ENCODE measurements at regions not wholly inside any gene's neighbourhood (a gene's known extent, or its start where the extent isn't known, plus 50 kb on each side); places are given as distances from the start of the nearest gene placed in this dataset.

GRCh38 chr4:58679886-58680285, 1569.7 kb upstream of the IGFBP7 start:
- H3K36me3 ChIP-seq (ENCODE audit: control insufficient read depth in 2 of 2, insufficient read depth in 1 of 2, low read length in 2 of 2): no peaks in the 10 kb centered on the region
- ChIA-PET POLR2A (no interaction called here), CTCF (no interaction called here)
- H3K4me3 ChIP-seq (ENCODE audit: low read depth, low read length): no peak overlapping the region
- H3K9me3 ChIP-seq (ENCODE audit: control insufficient read depth, insufficient read depth, low read depth, low read length): no peaks in the 10 kb centered on the region
- no peak overlapping the region for H3K27ac ChIP-seq (ENCODE audit: extremely low read depth, low read depth, low read length)
- H3K4me1 ChIP-seq (ENCODE audit: control insufficient read depth, insufficient read depth, low read length): no peaks in the 10 kb centered on the region
- TF ChIP-seq ZNF518A (tag by site-specific recombination; conservative IDR thresholded peaks at IDR 0.05; ENCODE audit: low read depth): no peak
- no peak for TF ChIP-seq ELK4 (IDR thresholded peaks at IDR 0.05; ENCODE audit: borderline replicate concordance, low read depth, low read length)
- TF ChIP-seq MZF1 (tag by site-specific recombination; IDR thresholded peaks at IDR 0.05; ENCODE audit: borderline replicate concordance): no peak
- TF ChIP-seq ZSCAN16 (tag by site-specific recombination; IDR thresholded peaks at IDR 0.05): no peak
- no peak for TF ChIP-seq ZFP3 (tag by site-specific recombination; IDR thresholded peaks at IDR 0.05; ENCODE audit: low read depth)
- TF ChIP-seq ZNF555 (tag by site-specific recombination; conservative IDR thresholded peaks at IDR 0.05): no peak
- no peak for TF ChIP-seq ZNF549 (tag by site-specific recombination; IDR thresholded peaks at IDR 0.05)
- no peak for TF ChIP-seq HOXD13 (CRISPR knock-in tag; IDR thresholded peaks at IDR 0.05; ENCODE audit: borderline replicate concordance)
- TF ChIP-seq ZNF747 (tag by site-specific recombination; IDR thresholded peaks at IDR 0.05): no peak
- TF ChIP-seq ZNF48 (tag by site-specific recombination; IDR thresholded peaks at IDR 0.05): no peak
- no peak for TF ChIP-seq FEZF1 (tag by site-specific recombination; IDR thresholded peaks at IDR 0.05)
- TF ChIP-seq ZNF394 (tag by site-specific recombination; IDR thresholded peaks at IDR 0.05; ENCODE audit: borderline replicate concordance): no peak
- TF ChIP-seq ZNF423 (tag by site-specific recombination; IDR thresholded peaks at IDR 0.05): no peak
- TF ChIP-seq ZNF777 (tag by site-specific recombination; IDR thresholded peaks at IDR 0.05; ENCODE audit: borderline replicate concordance): no peak
- TF ChIP-seq ZIC2 (tag by site-specific recombination; IDR thresholded peaks at IDR 0.05): no peak
- no peak for TF ChIP-seq ZNF626 (tag by site-specific recombination; IDR thresholded peaks at IDR 0.05)
- TF ChIP-seq ZNF148 (tag by site-specific recombination; IDR thresholded peaks at IDR 0.05; ENCODE audit: borderline replicate concordance): no peak
- no peak for TF ChIP-seq ZNF138 (tag by site-specific recombination; IDR thresholded peaks at IDR 0.05; ENCODE audit: borderline replicate concordance)
- no peak for TF ChIP-seq MEIS1 (CRISPR knock-in tag; IDR thresholded peaks at IDR 0.05; ENCODE audit: borderline replicate concordance)
- TF ChIP-seq ZSCAN5A (tag by site-specific recombination; IDR thresholded peaks at IDR 0.05): no peak
